GM21825 (cell line): ENCODE measurements at regions not wholly inside any gene's neighbourhood (a gene's known extent, or its start where the extent isn't known, plus 50 kb on each side); places are given as distances from the start of the nearest gene placed in this dataset.
"Not testable (repeated sequence)": the region's sequence is repeated elsewhere in the genome, so short reads cannot be mapped to it uniquely, and the experiment has no call there.

ENCODE experiments used
- ATAC-seq: cut with Tn5 transposase; IDR thresholded peaks from one replicate; pipeline ENCODE4 v1.9.1; 2021; ENCODE audit warnings: mild to moderate bottlenecking, moderate library complexity; ENCODE audit not compliant: unreplicated experiment

- ATAC-seq: no peak
Observed at GRCh38 chr16:87100306-87101058, 216.7 kb downstream of the C16orf95 start.

DNA sequence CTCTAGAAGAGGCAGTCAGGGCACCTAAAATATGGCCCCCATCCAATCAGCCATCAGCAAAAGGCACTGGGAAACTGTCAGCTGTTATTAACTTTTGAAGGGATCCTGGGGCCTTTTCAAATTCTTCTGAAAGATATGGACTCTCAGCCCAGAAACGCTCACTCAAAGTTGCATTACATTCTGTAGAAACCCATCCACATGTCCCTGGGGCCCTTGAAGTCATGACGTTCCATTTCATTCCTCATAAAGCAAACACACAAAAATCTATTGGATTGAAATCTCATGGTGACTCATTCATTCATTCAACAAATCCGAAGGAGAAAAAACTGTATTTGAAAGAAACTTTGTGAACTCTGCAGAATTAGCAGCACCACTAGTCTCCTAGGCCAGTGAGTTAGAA is 215.3 kb downstream of the C16orf95 start:
- no peak for ATAC-seq

DNA sequence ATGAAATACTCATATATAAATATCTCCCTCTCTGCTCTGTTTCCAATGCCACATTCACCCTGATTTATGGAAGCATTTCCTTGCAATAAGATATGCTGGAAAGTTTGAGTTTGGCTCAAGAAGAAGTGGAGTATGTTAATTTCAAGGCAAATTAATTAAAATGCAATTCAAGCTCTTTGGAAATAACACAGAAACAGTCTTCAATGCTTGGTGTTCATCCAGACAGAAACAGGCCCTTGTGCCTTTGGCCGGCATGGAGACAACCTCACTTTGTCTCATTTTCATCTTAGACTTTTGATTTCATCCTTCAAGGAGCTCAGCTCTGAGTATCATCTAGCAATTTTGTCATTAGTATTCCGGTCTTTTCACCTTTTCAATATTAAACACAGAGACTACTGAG is 210.0 kb downstream of the C16orf95 start:
- no peak for ATAC-seq

DNA sequence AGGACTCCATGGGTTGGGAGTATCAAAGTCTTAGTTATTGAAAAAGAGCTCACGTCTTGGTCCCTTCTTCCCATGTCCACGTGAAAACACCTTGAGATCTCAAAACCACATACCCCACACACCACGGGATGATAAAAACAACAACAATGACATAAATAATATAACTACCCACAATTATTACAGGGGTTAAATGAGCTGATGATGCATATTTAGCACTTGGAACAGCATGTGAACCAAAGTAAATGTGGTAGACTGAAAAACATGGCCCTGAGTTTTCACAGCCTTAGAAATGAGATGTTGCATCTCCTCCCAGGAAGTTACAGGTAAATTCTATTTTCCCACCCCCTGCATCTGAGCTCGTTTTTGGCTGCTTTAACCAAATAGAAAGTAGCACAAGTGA is 208.9 kb downstream of the C16orf95 start:
- ATAC-seq: no peak

DNA sequence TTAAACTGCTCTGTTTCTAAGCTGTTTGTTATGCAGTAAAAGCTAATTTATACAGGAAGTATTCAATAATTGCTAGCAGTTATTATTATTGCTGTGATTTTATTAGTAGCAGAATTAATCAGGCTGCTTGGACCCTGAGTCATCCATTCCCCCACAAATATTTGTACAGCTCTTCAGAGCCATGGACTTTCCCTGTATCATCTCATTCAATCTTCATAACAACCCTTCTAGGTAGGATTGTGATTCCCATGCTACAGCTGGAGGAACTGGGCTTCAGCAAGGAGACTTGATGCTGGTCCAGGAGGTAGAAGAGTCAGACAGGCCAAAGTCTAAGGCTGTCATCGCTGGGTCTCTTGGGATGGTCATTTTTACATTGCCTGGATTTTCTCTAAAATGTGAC is 208.3 kb downstream of the C16orf95 start:
- no peak for ATAC-seq

- ATAC-seq: no peak
Observed at GRCh38 chr16:87114832-87115231, 202.4 kb downstream of the C16orf95 start.

- ATAC-seq: no peak
Observed at GRCh38 chr16:87115646-87116045, 201.5 kb downstream of the C16orf95 start.

- no peak for ATAC-seq
Observed at GRCh38 chr16:87117936-87118335, 199.3 kb downstream of the C16orf95 start.

GRCh38 chr16:87119168-87119567 is 198.0 kb downstream of the C16orf95 start:
- no peak for ATAC-seq

DNA sequence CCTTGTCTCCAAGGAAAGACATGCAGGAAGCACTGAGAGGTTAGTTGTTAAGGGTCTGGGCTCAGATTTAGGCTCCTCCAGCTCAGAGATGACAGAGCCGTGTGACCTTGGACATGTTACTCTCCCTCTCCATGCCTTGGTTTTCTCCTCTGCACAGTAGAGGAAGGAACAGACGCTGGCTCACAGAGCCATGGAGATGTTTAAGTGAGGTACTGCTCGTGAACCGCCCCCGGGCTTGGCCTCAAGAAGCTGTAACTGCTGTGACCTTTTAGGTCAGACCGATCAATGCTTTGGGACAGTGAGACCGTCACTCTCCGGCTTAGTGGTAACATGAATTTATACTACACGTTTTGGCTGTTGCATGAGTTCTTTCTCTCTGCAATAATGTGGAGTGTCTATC is 197.4 kb downstream of the C16orf95 start:
- no peak for ATAC-seq

DNA sequence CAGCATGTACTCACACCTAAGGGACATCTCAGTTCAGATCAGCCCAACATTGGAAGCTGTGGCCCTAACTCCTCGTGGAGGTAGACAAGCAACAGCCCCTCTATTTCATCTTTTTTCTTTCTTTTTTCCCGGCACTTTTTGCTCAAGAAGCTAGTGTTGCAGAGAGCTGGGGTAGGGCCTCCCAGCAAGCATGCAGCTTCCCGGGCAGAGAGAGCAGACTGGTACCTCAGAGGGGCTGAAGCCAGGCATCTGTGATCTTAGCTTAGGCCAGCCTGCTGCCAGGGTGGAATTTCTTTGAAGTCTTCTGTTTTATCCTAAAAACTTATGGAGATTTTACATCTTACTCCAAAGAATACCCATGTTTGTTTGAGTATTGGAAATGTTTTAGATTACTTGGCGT is 195.4 kb downstream of the C16orf95 start:
- ATAC-seq: no peak

DNA sequence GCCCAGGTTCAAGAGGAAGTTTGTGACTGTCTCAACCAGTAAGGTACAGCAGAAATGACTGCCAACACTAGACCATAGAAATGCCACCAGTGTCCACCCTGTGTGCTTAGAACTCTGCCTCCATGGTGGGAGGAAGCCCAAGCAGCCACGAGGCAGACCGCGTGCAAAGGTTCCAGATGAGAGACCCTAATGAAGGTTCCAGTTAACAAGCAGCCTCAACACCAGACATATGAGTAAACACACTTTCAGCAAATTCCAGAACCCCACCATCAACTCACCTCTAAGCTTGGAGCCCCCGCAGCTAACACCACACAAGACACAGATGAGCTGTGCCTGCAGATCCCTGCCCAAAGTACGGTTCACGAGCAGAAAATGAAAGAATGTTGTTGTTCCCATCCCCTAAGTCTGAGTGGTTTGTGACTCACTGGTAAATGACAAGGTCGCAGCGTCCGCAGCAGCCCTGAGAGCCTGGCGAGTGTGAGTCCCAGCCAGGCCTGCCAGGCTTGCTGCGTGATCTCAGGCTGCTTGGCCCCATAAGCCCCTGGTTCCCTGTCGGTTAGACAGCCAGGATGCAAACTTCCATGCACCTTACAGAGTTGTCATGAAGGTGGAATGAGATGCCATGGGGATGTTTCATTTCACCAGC is 193.7 kb downstream of the C16orf95 start:
- ATAC-seq: no peak

- not testable (repeated sequence) for ATAC-seq
Observed at GRCh38 chr16:87124405-87124804, 192.8 kb downstream of the C16orf95 start.

GRCh38 chr16:87125206-87126155 is 191.7 kb downstream of the C16orf95 start:
- no peak for ATAC-seq

DNA sequence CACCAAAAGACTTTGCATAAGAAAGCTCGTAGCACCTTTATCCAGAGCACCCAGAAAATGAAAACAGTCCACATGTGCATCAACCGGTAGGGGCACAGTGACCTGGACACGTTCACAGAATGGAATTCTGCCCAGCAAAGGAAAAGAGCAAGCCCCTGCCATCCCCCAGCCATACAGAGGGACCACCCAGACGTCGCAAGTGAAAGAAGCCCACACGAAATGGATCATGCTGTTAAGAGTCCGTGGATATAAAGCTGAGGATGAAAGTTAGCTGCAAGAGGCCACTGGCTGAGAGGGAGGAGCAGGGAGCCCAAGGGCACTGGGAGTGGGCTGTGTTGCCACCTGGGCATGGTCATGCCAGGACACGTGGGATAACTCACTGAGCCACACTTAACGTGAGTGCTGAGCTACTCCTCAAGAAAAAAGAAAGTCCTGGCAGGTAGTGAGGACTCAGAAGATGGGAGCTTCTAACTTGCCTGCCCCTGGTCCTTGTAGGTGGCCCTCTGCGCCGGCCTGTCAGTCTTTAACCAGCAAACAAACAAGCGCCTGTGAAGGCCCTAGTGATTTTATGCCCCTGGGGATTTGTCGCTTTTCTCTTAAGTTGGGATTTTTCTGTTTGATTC is 190.7 kb downstream of the C16orf95 start:
- no peak for ATAC-seq

GRCh38 chr16:87127061-87127765 is 190.0 kb downstream of the C16orf95 start:
- no peak for ATAC-seq

DNA sequence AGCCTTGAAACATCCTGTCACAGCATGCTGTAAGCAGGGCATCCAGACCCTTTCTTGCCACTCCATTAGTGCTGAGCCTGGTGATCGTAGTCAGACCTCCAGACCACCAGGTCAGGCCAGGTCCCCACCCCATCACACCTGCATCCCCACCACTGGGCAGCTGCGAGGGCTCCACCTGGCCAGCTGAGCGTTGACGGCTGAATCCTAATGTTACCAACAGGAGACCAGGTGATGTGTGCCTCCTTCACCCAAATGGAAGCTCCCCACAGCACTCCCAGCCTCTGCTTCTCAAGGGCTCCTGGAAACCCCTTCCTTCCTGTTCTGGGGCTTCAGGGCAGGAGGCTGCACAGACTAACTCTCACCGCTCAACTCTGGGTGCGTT is 189.4 kb downstream of the C16orf95 start:
- ATAC-seq: no peak

- ATAC-seq: no peak
Observed at GRCh38 chr16:87129771-87130170, 187.4 kb downstream of the C16orf95 start.

DNA sequence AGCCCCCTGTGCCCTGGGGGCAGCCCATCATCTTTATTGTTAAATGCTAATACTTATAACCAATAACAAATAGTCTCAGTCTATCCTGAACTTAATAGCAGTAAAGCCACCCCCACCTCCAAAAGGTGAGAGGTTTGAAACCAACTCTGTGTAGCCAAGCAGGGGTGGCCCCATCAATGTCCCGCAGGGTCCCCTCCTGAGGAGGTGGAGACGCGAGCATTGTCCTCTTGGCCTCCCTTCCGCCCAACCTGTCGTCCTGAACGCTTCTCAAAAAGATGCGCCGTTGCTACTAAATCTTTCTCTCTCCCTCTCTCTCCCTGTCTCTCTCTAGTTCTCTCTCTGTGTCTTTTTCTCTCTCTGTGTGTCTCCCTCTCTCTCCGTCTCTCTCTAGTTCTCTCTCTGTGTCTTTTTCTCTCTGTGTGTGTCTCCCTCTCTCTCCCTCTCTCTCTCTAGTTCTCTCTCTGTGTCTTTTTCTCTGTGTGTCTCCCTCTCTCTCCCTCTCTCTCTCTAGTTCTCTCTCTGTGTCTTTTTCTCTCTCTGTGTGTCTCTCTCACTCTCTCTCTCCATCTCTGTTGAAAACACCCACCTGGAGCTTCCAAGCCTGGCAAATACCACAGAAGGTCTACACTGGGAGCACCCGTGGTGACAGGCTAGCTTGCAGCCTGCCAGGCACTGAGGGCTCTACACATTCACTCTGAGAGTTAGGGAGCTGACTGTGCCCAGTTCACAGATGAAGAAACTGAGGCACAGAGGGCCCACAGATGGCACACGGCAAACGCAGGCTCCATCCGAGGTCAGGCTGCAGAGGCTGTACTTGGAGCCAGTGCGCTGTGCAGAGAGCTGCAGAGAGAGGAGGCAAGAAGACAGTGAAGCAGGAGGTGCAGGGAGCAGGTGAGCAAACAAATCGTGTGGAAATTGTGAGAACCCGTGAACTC is 185.9 kb downstream of the C16orf95 start:
- ATAC-seq: no peak

GRCh38 chr16:87131996-87132345 is 185.2 kb downstream of the C16orf95 start:
- no peak for ATAC-seq
